Kidney (tissue), 13 donors: ENCODE measurements at regions not wholly inside any gene's neighbourhood (a gene's known extent, or its start where the extent isn't known, plus 50 kb on each side); places are given as distances from the start of the nearest gene placed in this dataset.
A peak's percentile ranks its signal among the peaks of the same experiment; 100 is the strongest.
"Not testable (repeated sequence)": the region's sequence is repeated elsewhere in the genome, so short reads cannot be mapped to it uniquely, and the experiment has no call there.

Experiments
- DNase-seq, 5 donors: peaks; one replicate each; pipeline ENCODE4 v3.0.0-alpha.2; 2013 to 2020
- FAIRE-seq: peaks from 2 replicates; lab custom pipeline; 2012; peaks lifted over from hg19 to GRCh38; lab: Jason Lieb, UNC
- H3K27ac ChIP-seq, 2 donors: one replicate each; pipeline ENCODE4 v1.7.0; 2013; ENCODE audit warnings: low read depth in 2 of 2, low read length in 2 of 2, inconsistent platforms in 1 of 2
- H3K27me3 ChIP-seq: one replicate; pipeline ENCODE4 v1.7.1; 2013; ENCODE audit warnings: low read length, inconsistent platforms; ENCODE audit not compliant: control insufficient read depth, insufficient read depth
- H3K36me3 ChIP-seq, 3 donors: one replicate each; pipeline versions ENCODE4 v1.7.0 to v1.7.1; 2013; ENCODE audit warnings: low read length in 3 of 3, control low read depth in 1 of 3, inconsistent platforms in 1 of 3; ENCODE audit not compliant: insufficient read depth in 3 of 3, control insufficient read depth in 2 of 3
- H3K4me1 ChIP-seq, 3 donors: one replicate each; pipeline versions ENCODE4 v1.7.0 to v1.7.1; 2013; ENCODE audit warnings: low read length in 3 of 3, inconsistent platforms in 1 of 3, low read depth in 1 of 3; ENCODE audit not compliant: control insufficient read depth in 2 of 3, insufficient read depth in 2 of 3
- H3K4me3 ChIP-seq, 3 donors: one replicate each; pipeline versions ENCODE4 v1.7.0 to v1.8.1; 2013; ENCODE audit warnings: low read length in 3 of 3, control low read depth in 1 of 3, inconsistent platforms in 1 of 3
- H3K9ac ChIP-seq, 3 donors: one replicate each; pipeline versions ENCODE4 v1.7.0 to v1.7.1; 2013; ENCODE audit warnings: low read length in 3 of 3, control low read depth in 1 of 3, inconsistent platforms in 1 of 3
- H3K9me3 ChIP-seq, 3 donors: one replicate each; pipeline versions ENCODE4 v1.7.0 to v1.7.1; 2013; ENCODE audit warnings: low read length in 3 of 3, control low read depth in 1 of 3, inconsistent platforms in 1 of 3; ENCODE audit not compliant: control insufficient read depth in 2 of 3, insufficient read depth in 1 of 3
- intact Hi-C: fragments of 100-400 bp; cut with DNase I; formaldehyde crosslinking; loops from one replicate; pipeline ENCODE4 v1.11.1; 2022
- TF ChIP-seq, protein P1 (sequence below): IDR thresholded peaks from 3 replicates; pipeline ENCODE4 v1.5.1; 2012; ENCODE audit warnings: mild to moderate bottlenecking, moderate library complexity, borderline replicate concordance; ENCODE audit not compliant: insufficient read depth; ENCODE audit errors: extremely low read depth
- donor health status: control.
- donor health status: control.
- donor health status: control.
- donor health status: control.
- donor health status: control.
- donor health status: DM: yes; HTN: yes; CAD: no.
- donor health status: Normal renal cell carcinoma (clear cell type).

- no peak for FAIRE-seq
- Histone ChIP-seq H3K36me3 (no peaks in the 10 kb centered on the region), H3K4me1 (no peaks in the 10 kb centered on the region), H3K27me3 (no peaks in the 10 kb centered on the region), H3K4me3 (no peak overlapping the region), H3K27ac (no peak overlapping the region), H3K9me3 (no peaks in the 10 kb centered on the region), H3K9ac (no peak overlapping the region)
- DNase-seq, result no peak
- TF ChIP-seq, protein P1, sequence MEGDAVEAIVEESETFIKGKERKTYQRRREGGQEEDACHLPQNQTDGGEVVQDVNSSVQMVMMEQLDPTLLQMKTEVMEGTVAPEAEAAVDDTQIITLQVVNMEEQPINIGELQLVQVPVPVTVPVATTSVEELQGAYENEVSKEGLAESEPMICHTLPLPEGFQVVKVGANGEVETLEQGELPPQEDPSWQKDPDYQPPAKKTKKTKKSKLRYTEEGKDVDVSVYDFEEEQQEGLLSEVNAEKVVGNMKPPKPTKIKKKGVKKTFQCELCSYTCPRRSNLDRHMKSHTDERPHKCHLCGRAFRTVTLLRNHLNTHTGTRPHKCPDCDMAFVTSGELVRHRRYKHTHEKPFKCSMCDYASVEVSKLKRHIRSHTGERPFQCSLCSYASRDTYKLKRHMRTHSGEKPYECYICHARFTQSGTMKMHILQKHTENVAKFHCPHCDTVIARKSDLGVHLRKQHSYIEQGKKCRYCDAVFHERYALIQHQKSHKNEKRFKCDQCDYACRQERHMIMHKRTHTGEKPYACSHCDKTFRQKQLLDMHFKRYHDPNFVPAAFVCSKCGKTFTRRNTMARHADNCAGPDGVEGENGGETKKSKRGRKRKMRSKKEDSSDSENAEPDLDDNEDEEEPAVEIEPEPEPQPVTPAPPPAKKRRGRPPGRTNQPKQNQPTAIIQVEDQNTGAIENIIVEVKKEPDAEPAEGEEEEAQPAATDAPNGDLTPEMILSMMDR, result no peak
- intact Hi-C loops, result no loop called here
These were observed 1713.6 kb downstream of the SI start for GRCh38 chr3:163364717-163365116.

GRCh38 chr3:163362151-163362550, 1716.1 kb downstream of the SI start:
- no peak for DNase-seq
- intact Hi-C loops, result no loop called here
- no peak overlapping the region for H3K4me3 ChIP-seq
- H3K27ac ChIP-seq, result no peak overlapping the region
- no peaks in the 10 kb centered on the region for H3K36me3 ChIP-seq
- no peak overlapping the region for H3K9ac ChIP-seq
- H3K9me3 ChIP-seq, result no peaks in the 10 kb centered on the region
- no peaks in the 10 kb centered on the region for H3K4me1 ChIP-seq
- H3K27me3 ChIP-seq, result no peaks in the 10 kb centered on the region
- no peak for FAIRE-seq
- TF ChIP-seq, protein P1, result no peak

- H3K4me3 ChIP-seq, H3K27ac ChIP-seq, H3K27me3 ChIP-seq, H3K4me1 ChIP-seq, FAIRE-seq, H3K9ac ChIP-seq, H3K9me3 ChIP-seq, H3K36me3 ChIP-seq, intact Hi-C loops: not testable (repeated sequence)
- DNase-seq, result peak in 1 of 5 donors; percentile 44
These were observed 1716.9 kb downstream of the SI start for GRCh38 chr3:163361357-163361878.

GRCh38 chr3:163347944-163348343, 1730.4 kb downstream of the SI start:
- TF ChIP-seq, protein P1, result no peak
- Histone ChIP-seq H3K4me1 (no peaks in the 10 kb centered on the region), H3K27ac (no peak overlapping the region), H3K27me3 (no peaks in the 10 kb centered on the region), H3K9me3 (no peaks in the 10 kb centered on the region), H3K4me3 (no peak overlapping the region), H3K9ac (no peak overlapping the region), H3K36me3 (no peaks in the 10 kb centered on the region)
- no peak for DNase-seq
- intact Hi-C loops, result no loop called here
- FAIRE-seq, result no peak
